K562 (cell line): ENCODE measurements at regions not wholly inside any gene's neighbourhood (a gene's known extent, or its start where the extent isn't known, plus 50 kb on each side); places are given as distances from the start of the nearest gene placed in this dataset.

Experiments
- ATAC-seq: fragments of 200-7000 bp; cut with Tn5 transposase; 3 replicates; pipeline ENCODE4 v1.9.1; 2020; ENCODE audit warnings: moderate library complexity
- BruUV-seq: library from RNA; stranded (reverse); fragments of 400-500 nt; replicated peaks from 2 replicates; lab custom pipeline; 2021; lab: Mats Ljungman, UMichigan
- CTCF ChIA-PET: fragments of 300-600 bp; formaldehyde crosslinking; extraction: SDS; loops from one replicate; lab custom pipeline; 2021; ENCODE audit warnings: low intra/inter-chr PET ratio; lab: Yijun Ruan, JAX
- POLR2A ChIA-PET: fragments of 300-600, 350-650 bp; sonication (Branson Sonifier 250); formaldehyde crosslinking; extraction: SDS; loops from one replicate; lab custom pipeline; 2021; ENCODE audit warnings: antibody characterized with exemption, inconsistent platforms; lab: Yijun Ruan, JAX
- DNase-seq, 4 experiments: peaks; one replicate each; pipeline versions ENCODE4 v3.0.0 to v3.0.0-alpha.2; 2011 to 2018; ENCODE audit warnings: low spot score in 3 of 4, mixed read lengths in 3 of 4; ENCODE audit errors: extremely low read depth in 1 of 4
- FAIRE-seq: peaks from 2 replicates; lab custom pipeline; 2011; peaks lifted over from hg19 to GRCh38; lab: Jason Lieb, UNC
- H2AFZ ChIP-seq: 2 replicates; pipeline ENCODE4 v1.6.0; 2011; ENCODE audit warnings: low read depth, low read length, control low read depth, inconsistent platforms
- H3K27ac ChIP-seq: fragments of 200-600 bp; 3 replicates; pipeline ENCODE4 v1.8.0; 2011; ENCODE audit warnings: low read depth, mild to moderate bottlenecking, control low read depth, inconsistent platforms, low read length, moderate library complexity, mixed read lengths; ENCODE audit errors: extremely low read depth
- H3K27me3 ChIP-seq, 2 experiments: fragments of 300-600 bp in 1 of 2; 2 replicates in 1 of 2; 3 replicates in 1 of 2; pipeline versions ENCODE4 v1.6.0 to v1.8.0; 2011; ENCODE audit warnings: inconsistent platforms in 2 of 2, low read length in 2 of 2, mild to moderate bottlenecking in 1 of 2, mixed read lengths in 1 of 2, moderate library complexity in 1 of 2; ENCODE audit not compliant: control insufficient read depth in 2 of 2, insufficient read depth in 2 of 2
- H3K36me3 ChIP-seq: fragments of 300-600 bp; 3 replicates; pipeline ENCODE4 v1.8.0; 2011; ENCODE audit warnings: mild to moderate bottlenecking, low read length, inconsistent platforms; ENCODE audit not compliant: control insufficient read depth, insufficient read depth
- H3K4me1 ChIP-seq, 2 experiments: fragments of 200-600 bp in 1 of 2; replicated peaks in 1 of 2; 2 replicates in 1 of 2; 3 replicates in 1 of 2; pipeline versions ENCODE4 v1.5.1 to v1.8.0; 2011; ENCODE audit warnings: inconsistent platforms in 2 of 2, low read length in 2 of 2, mild to moderate bottlenecking in 1 of 2, mixed read lengths in 1 of 2, moderate library complexity in 1 of 2; ENCODE audit not compliant: control insufficient read depth in 2 of 2, insufficient read depth in 2 of 2
- H3K4me2 ChIP-seq: 2 replicates; pipeline ENCODE4 v1.6.1; 2011; ENCODE audit warnings: low read length, control low read depth, inconsistent platforms, mixed read lengths; ENCODE audit not compliant: insufficient read depth
- H3K4me3 ChIP-seq: fragments of 200-600 bp; sonication (generic), shearing (Covaris generic); 2 replicates; pipeline ENCODE4 v1.5.1; 2016; ENCODE audit warnings: control low read depth, inconsistent platforms
- H3K79me2 ChIP-seq: fragments of 200-600 bp; 3 replicates; pipeline ENCODE4 v1.8.0; 2011; ENCODE audit warnings: low read length, inconsistent platforms; ENCODE audit not compliant: control insufficient read depth, insufficient read depth
- H3K9ac ChIP-seq, 2 experiments: 2 replicates each; pipeline versions ENCODE4 v1.6.0 to v1.6.1; 2011; ENCODE audit warnings: low read depth in 2 of 2, low read length in 2 of 2, control low read depth in 1 of 2, inconsistent platforms in 1 of 2, mild to moderate bottlenecking in 1 of 2, mixed read lengths in 1 of 2; ENCODE audit not compliant: insufficient read depth in 1 of 2
- H3K9me1 ChIP-seq: one replicate; pipeline ENCODE4 v1.6.0; 2011; ENCODE audit warnings: inconsistent platforms, mild to moderate bottlenecking, low read length, moderate library complexity; ENCODE audit not compliant: control insufficient read depth, insufficient read depth
- H3K9me3 ChIP-seq: replicated peaks from 2 replicates; pipeline ENCODE4 v1.5.1; 2011; ENCODE audit warnings: low read depth, low read length, inconsistent platforms; ENCODE audit not compliant: control insufficient read depth, insufficient read depth
- H4K20me1 ChIP-seq: replicated peaks from 2 replicates; pipeline ENCODE4 v1.6.1; 2011; ENCODE audit warnings: low read length, inconsistent platforms, mixed read lengths; ENCODE audit not compliant: control insufficient read depth, insufficient read depth
- CREBBP ChIP-seq: IDR thresholded peaks from one replicate; pipeline ENCODE4 v1.6.1; 2012; ENCODE audit warnings: low read depth, mild to moderate bottlenecking, control low read depth, inconsistent platforms, low read length
- DLX4 ChIP-seq: fragments of 250-450 bp; sonication (Bioruptor Pico); IDR thresholded peaks from 2 replicates; pipeline ENCODE4 v1.6.1; 2021; ENCODE audit warnings: mild to moderate bottlenecking
- HMGN3 ChIP-seq: IDR thresholded peaks from 2 replicates; pipeline ENCODE4 v1.6.1; 2011; ENCODE audit warnings: borderline replicate concordance, low read depth, mild to moderate bottlenecking, mixed read lengths, low read length; ENCODE audit not compliant: insufficient read length; ENCODE audit errors: extremely low read depth
- HNRNPLL ChIP-seq: fragments of 200-400 bp; formaldehyde crosslinking; IDR thresholded peaks from 2 replicates; pipeline ENCODE4 v1.6.1; 2017; ENCODE audit warnings: low read length, low read depth, mild to moderate bottlenecking; ENCODE audit not compliant: poor library complexity, severe bottlenecking
- MEF2A ChIP-seq: IDR thresholded peaks from 2 replicates; pipeline ENCODE4 v1.6.1; 2011; ENCODE audit warnings: low read depth, mild to moderate bottlenecking, low read length, moderate library complexity; ENCODE audit not compliant: control insufficient read depth
- NR2C1 ChIP-seq, 2 experiments: fragments of 450-650 bp; IDR thresholded peaks; 2 replicates each; pipeline ENCODE4 v1.6.1; 2017; ENCODE audit warnings: mild to moderate bottlenecking in 2 of 2, antibody characterized with exemption in 1 of 2, inconsistent platforms in 1 of 2, missing compliant biosample characterization in 1 of 2, missing genetic modification characterization in 1 of 2
- PBX2 ChIP-seq, 2 experiments: IDR thresholded peaks in 1 of 2; conservative IDR thresholded peaks in 1 of 2; 2 replicates each; pipeline ENCODE4 v1.6.1; 2016; ENCODE audit warnings: low read depth in 2 of 2, mild to moderate bottlenecking in 1 of 2, missing compliant biosample characterization in 1 of 2, missing genetic modification characterization in 1 of 2, moderate library complexity in 1 of 2
- SIN3B ChIP-seq: fragments of 450-650 bp; IDR thresholded peaks from 2 replicates; pipeline ENCODE4 v1.6.1; 2017; ENCODE audit warnings: low read depth, mild to moderate bottlenecking, moderate library complexity
- WGBS: fragments of 100-300 bp; shearing (Covaris generic); methylation state at CpG from one replicate; pipeline ENCODE4 v1.1.6; 2016; ENCODE audit warnings: low coverage, mixed read lengths; ENCODE audit not compliant: insufficient coverage; ENCODE audit errors: missing lambda C conversion rate; 5-methylcytosine and 5-hydroxymethylcytosine counted together
- in situ Hi-C: fragments of 300-500 bp; cut with MboI; formaldehyde crosslinking; loops from 4 replicates; pipeline ENCODE4 v1.15.0; 2018; ENCODE audit warnings: inconsistent platforms, mixed read lengths
- intact Hi-C: fragments of 100-400 bp; cut with micrococcal nuclease; formaldehyde crosslinking; loops from 2 replicates; pipeline ENCODE4 v1.14.2; 2022
- TF ChIP-seq, protein P1 (sequence below): IDR thresholded peaks from 2 replicates; pipeline ENCODE4 v1.6.1; 2011; ENCODE audit warnings: borderline replicate concordance, low read depth, mild to moderate bottlenecking, moderate library complexity, low read length; ENCODE audit not compliant: insufficient read depth, poor library complexity, severe bottlenecking
- TF ChIP-seq, protein P2 (sequence below): fragments of 200-400 bp; formaldehyde crosslinking; IDR thresholded peaks from 2 replicates; pipeline ENCODE4 v1.6.1; 2017; ENCODE audit warnings: mild to moderate bottlenecking, low read depth, low read length, moderate library complexity
- TF ChIP-seq, protein P3 (sequence below), 2 experiments: fragments of 450-650 bp in 1 of 2; sonication (generic) in 1 of 2; formaldehyde crosslinking in 1 of 2; IDR thresholded peaks in 1 of 2; conservative IDR thresholded peaks in 1 of 2; 2 replicates each; pipeline versions ENCODE4 v1.6.1 to v1.8.1; 2016 to 2023; ENCODE audit warnings: mild to moderate bottlenecking in 2 of 2, moderate library complexity in 2 of 2, inconsistent platforms in 1 of 2, missing genetic modification reagents in 1 of 2

DNA sequence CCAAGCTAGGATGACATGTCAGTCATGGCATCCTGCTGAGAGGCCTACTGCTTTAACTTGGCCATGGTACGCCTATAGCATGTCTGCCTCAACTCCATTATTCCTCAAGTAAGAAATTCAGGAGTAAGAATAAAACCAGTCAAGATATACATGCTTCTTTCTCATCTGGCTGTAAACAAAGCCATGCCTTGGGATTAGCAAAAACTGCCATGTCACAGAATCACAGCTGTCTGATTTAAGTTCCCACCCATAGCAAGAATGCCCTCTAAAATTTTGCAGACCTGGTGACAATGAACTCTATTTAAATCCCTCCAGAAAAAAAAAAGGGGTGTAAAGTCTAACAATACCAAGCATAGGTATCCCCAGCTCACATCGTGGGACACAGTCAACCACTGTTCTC is 55.6 kb upstream of the ACAN start:
- in situ Hi-C loops = no loop called here
- no peak overlapping the region for H3K4me2 ChIP-seq
- no TSS peak for BruUV-seq
- no peaks in the 10 kb centered on the region for H3K79me2 ChIP-seq
- H3K27ac ChIP-seq = no peak overlapping the region
- no peaks in the 10 kb centered on the region for H3K9me1 ChIP-seq
- ChIA-PET POLR2A (interaction anchor here (0.7 kb wide), 1 partner anchor 739 kb away, joined by 3 read pairs; no protein-coding TSS in a partner anchor), CTCF (no interaction called here)
- FAIRE-seq = no peak
- intact Hi-C loops = no loop called here
- peaks cover 0 to 8% of the 10 kb centered on the region in 2 experiments; a peak in 2 of 5 replicates for H3K27me3 ChIP-seq
- H4K20me1 ChIP-seq = no peaks in the 10 kb centered on the region
- 0% methylated on average over 2 of the region's 2 CpGs for WGBS
- H3K4me1 ChIP-seq = no peaks in the 10 kb centered on the region
- no peak for DNase-seq
- no peak overlapping the region for H3K4me3 ChIP-seq
- H3K9ac ChIP-seq = no peak overlapping the region
- H3K36me3 ChIP-seq = no peaks in the 10 kb centered on the region
- ATAC-seq = no peak
- H3K9me3 ChIP-seq = no peaks in the 10 kb centered on the region
- H2AFZ ChIP-seq = no peak overlapping the region
- no peak for TF ChIP-seq NR2C1 (IDR thresholded peaks at IDR 0.05)
- TF ChIP-seq NR2C1 (tag; IDR thresholded peaks at IDR 0.05) = no peak
- TF ChIP-seq, protein P1, sequence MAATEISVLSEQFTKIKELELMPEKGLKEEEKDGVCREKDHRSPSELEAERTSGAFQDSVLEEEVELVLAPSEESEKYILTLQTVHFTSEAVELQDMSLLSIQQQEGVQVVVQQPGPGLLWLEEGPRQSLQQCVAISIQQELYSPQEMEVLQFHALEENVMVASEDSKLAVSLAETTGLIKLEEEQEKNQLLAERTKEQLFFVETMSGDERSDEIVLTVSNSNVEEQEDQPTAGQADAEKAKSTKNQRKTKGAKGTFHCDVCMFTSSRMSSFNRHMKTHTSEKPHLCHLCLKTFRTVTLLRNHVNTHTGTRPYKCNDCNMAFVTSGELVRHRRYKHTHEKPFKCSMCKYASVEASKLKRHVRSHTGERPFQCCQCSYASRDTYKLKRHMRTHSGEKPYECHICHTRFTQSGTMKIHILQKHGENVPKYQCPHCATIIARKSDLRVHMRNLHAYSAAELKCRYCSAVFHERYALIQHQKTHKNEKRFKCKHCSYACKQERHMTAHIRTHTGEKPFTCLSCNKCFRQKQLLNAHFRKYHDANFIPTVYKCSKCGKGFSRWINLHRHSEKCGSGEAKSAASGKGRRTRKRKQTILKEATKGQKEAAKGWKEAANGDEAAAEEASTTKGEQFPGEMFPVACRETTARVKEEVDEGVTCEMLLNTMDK = no peak
- TF ChIP-seq, protein P2, sequence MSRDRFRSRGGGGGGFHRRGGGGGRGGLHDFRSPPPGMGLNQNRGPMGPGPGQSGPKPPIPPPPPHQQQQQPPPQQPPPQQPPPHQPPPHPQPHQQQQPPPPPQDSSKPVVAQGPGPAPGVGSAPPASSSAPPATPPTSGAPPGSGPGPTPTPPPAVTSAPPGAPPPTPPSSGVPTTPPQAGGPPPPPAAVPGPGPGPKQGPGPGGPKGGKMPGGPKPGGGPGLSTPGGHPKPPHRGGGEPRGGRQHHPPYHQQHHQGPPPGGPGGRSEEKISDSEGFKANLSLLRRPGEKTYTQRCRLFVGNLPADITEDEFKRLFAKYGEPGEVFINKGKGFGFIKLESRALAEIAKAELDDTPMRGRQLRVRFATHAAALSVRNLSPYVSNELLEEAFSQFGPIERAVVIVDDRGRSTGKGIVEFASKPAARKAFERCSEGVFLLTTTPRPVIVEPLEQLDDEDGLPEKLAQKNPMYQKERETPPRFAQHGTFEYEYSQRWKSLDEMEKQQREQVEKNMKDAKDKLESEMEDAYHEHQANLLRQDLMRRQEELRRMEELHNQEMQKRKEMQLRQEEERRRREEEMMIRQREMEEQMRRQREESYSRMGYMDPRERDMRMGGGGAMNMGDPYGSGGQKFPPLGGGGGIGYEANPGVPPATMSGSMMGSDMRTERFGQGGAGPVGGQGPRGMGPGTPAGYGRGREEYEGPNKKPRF = no peak
- no peak for TF ChIP-seq MEF2A
- no peak for TF ChIP-seq HMGN3
- no peak for TF ChIP-seq DLX4 (CRISPR knock-in tag)
- TF ChIP-seq SIN3B = no peak
- TF ChIP-seq, protein P3, sequence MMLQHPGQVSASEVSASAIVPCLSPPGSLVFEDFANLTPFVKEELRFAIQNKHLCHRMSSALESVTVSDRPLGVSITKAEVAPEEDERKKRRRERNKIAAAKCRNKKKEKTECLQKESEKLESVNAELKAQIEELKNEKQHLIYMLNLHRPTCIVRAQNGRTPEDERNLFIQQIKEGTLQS (IDR thresholded peaks at IDR 0.05) = no peak
- TF ChIP-seq, protein P3 (CRISPR knock-in tag; conservative IDR thresholded peaks at IDR 0.05) = no peak
- TF ChIP-seq CREBBP = no peak
- TF ChIP-seq PBX2 (CRISPR knock-in tag; IDR thresholded peaks at IDR 0.05; ENCODE audit: low read depth) = no peak
- no peak for TF ChIP-seq PBX2 (tag; conservative IDR thresholded peaks at IDR 0.05; ENCODE audit: low read depth)
- TF ChIP-seq HNRNPLL = no peak
